Ishikawa (cell line): ENCODE measurements at regions not wholly inside any gene's neighbourhood (a gene's known extent, or its start where the extent isn't known, plus 50 kb on each side); places are given as distances from the start of the nearest gene placed in this dataset.

Source experiments
- CEBPB ChIP-seq: IDR thresholded peaks from 2 replicates; pipeline ENCODE4 v1.6.1; 2012
- CREB1 ChIP-seq: IDR thresholded peaks from 2 replicates; pipeline ENCODE4 v1.6.1; 2012; ENCODE audit warnings: low read depth
- EGR1 ChIP-seq: IDR thresholded peaks from 2 replicates; pipeline ENCODE4 v1.6.1; 2012
- EP300 ChIP-seq: IDR thresholded peaks from 2 replicates; pipeline ENCODE4 v1.6.1; 2012; ENCODE audit warnings: borderline replicate concordance
- FOXM1 ChIP-seq: IDR thresholded peaks from 2 replicates; pipeline ENCODE4 v1.6.1; 2012; ENCODE audit warnings: low read depth, borderline replicate concordance
- MAX ChIP-seq: IDR thresholded peaks from 2 replicates; pipeline ENCODE4 v1.6.1; 2012
- NFIC ChIP-seq: IDR thresholded peaks from 2 replicates; pipeline ENCODE4 v1.6.1; 2012
- RAD21 ChIP-seq: IDR thresholded peaks from 2 replicates; pipeline ENCODE4 v1.6.1; 2012; ENCODE audit warnings: low read depth
- REST ChIP-seq: IDR thresholded peaks from 2 replicates; pipeline ENCODE4 v1.6.1; 2012; ENCODE audit warnings: low read depth, mild to moderate bottlenecking
- TAF1 ChIP-seq: IDR thresholded peaks from 2 replicates; pipeline ENCODE4 v1.6.1; 2012; ENCODE audit warnings: low read depth, mild to moderate bottlenecking
- TCF12 ChIP-seq: IDR thresholded peaks from 2 replicates; pipeline ENCODE4 v1.6.1; 2012; ENCODE audit warnings: low read depth
- TEAD4 ChIP-seq: IDR thresholded peaks from 2 replicates; pipeline ENCODE4 v1.6.1; 2012
- USF1 ChIP-seq: IDR thresholded peaks from 2 replicates; pipeline ENCODE4 v1.6.1; 2012
- YY1 ChIP-seq: IDR thresholded peaks from 2 replicates; pipeline ENCODE4 v1.6.1; 2012; ENCODE audit warnings: low read depth
- ZBTB7A ChIP-seq: IDR thresholded peaks from 2 replicates; pipeline ENCODE4 v1.6.1; 2012; ENCODE audit warnings: low read depth

GRCh38 chr18:28916456-28916855 is 739.5 kb upstream of the CDH2 start:
- TF ChIP-seq ZBTB7A (no peak), EP300 (no peak), TCF12 (no peak), YY1 (no peak), TEAD4 (no peak), RAD21 (no peak), CEBPB (no peak), MAX (no peak), NFIC (no peak), USF1 (no peak), FOXM1 (no peak), CREB1 (no peak), REST (no peak), TAF1 (no peak)

GRCh38 chr18:28905509-28905908 is 728.6 kb upstream of the CDH2 start:
- TF ChIP-seq NFIC (no peak), REST (no peak), MAX (no peak)

- no peak for TF ChIP-seq ZBTB7A
- TF ChIP-seq FOXM1 = no peak
- no peak for TF ChIP-seq TEAD4
- TF ChIP-seq MAX = no peak
- TF ChIP-seq REST = no peak
- TF ChIP-seq NFIC = no peak
- TF ChIP-seq EP300 = no peak
- TF ChIP-seq RAD21 = no peak
- no peak for TF ChIP-seq CREB1
- no peak for TF ChIP-seq EGR1
- TF ChIP-seq USF1 = no peak
- no peak for TF ChIP-seq CEBPB
- no peak for TF ChIP-seq YY1
- no peak for TF ChIP-seq TAF1
- TF ChIP-seq TCF12 = no peak
These were observed 727.9 kb upstream of the CDH2 start for GRCh38 chr18:28904789-28905364.

GRCh38 chr18:28903306-28903705 is 726.4 kb upstream of the CDH2 start:
- TF ChIP-seq TEAD4 = no peak
- no peak for TF ChIP-seq CREB1
- no peak for TF ChIP-seq TAF1
- TF ChIP-seq MAX = no peak
- no peak for TF ChIP-seq FOXM1
- TF ChIP-seq EGR1 = no peak
- TF ChIP-seq ZBTB7A = no peak
- TF ChIP-seq EP300 = no peak
- no peak for TF ChIP-seq YY1
